ENCODE measurements at regions not wholly inside any gene's neighbourhood (a gene's known extent, or its start where the extent isn't known, plus 50 kb on each side); places are given as distances from the start of the nearest gene placed in this dataset.

DNA sequence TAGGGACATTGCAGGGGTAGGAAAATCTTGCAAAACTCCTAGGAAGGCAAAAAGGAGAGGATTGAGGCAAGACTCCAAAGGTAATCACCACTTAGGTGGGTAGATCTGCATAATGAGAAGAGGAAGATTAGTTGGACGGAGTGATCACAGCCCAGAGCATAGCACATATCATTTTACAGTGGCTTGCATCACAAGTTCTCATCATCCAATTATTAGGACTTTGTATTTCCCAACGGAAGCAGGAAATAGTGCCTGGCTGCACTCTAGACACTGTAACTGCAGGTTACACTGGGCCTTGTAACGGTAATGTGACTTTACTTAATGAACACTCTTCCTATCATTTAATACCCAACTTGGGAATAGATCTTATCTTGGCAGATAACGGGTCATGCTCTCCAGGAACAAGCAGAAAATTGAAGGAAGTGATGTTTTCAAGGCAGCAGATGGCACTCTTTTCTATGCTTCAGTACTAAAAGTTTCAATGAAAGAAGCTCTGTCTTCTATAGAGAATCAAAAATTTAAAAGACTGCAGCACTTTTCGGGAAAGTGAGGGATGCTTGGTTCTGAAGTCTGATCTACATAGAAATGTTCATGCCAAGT is 101.9 kb upstream of the KCNMB2 start:
- no peak for TF ChIP-seq ZNF121 (CRISPR knock-in tag; IDR thresholded peaks at IDR 0.05)
- TF ChIP-seq, protein P1, sequence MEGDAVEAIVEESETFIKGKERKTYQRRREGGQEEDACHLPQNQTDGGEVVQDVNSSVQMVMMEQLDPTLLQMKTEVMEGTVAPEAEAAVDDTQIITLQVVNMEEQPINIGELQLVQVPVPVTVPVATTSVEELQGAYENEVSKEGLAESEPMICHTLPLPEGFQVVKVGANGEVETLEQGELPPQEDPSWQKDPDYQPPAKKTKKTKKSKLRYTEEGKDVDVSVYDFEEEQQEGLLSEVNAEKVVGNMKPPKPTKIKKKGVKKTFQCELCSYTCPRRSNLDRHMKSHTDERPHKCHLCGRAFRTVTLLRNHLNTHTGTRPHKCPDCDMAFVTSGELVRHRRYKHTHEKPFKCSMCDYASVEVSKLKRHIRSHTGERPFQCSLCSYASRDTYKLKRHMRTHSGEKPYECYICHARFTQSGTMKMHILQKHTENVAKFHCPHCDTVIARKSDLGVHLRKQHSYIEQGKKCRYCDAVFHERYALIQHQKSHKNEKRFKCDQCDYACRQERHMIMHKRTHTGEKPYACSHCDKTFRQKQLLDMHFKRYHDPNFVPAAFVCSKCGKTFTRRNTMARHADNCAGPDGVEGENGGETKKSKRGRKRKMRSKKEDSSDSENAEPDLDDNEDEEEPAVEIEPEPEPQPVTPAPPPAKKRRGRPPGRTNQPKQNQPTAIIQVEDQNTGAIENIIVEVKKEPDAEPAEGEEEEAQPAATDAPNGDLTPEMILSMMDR (IDR thresholded peaks at IDR 0.05): no peak
- TF ChIP-seq NFYB (CRISPR knock-in tag; conservative IDR thresholded peaks at IDR 0.05; ENCODE audit: low read depth): no peak
- no peak for TF ChIP-seq FOXP1 (CRISPR knock-in tag; IDR thresholded peaks at IDR 0.05; ENCODE audit: borderline replicate concordance)
- TF ChIP-seq MYBL2 (CRISPR knock-in tag; IDR thresholded peaks at IDR 0.05): no peak
- no peak for TF ChIP-seq ETV6 (CRISPR knock-in tag; IDR thresholded peaks at IDR 0.05)
- TF ChIP-seq, protein P2, sequence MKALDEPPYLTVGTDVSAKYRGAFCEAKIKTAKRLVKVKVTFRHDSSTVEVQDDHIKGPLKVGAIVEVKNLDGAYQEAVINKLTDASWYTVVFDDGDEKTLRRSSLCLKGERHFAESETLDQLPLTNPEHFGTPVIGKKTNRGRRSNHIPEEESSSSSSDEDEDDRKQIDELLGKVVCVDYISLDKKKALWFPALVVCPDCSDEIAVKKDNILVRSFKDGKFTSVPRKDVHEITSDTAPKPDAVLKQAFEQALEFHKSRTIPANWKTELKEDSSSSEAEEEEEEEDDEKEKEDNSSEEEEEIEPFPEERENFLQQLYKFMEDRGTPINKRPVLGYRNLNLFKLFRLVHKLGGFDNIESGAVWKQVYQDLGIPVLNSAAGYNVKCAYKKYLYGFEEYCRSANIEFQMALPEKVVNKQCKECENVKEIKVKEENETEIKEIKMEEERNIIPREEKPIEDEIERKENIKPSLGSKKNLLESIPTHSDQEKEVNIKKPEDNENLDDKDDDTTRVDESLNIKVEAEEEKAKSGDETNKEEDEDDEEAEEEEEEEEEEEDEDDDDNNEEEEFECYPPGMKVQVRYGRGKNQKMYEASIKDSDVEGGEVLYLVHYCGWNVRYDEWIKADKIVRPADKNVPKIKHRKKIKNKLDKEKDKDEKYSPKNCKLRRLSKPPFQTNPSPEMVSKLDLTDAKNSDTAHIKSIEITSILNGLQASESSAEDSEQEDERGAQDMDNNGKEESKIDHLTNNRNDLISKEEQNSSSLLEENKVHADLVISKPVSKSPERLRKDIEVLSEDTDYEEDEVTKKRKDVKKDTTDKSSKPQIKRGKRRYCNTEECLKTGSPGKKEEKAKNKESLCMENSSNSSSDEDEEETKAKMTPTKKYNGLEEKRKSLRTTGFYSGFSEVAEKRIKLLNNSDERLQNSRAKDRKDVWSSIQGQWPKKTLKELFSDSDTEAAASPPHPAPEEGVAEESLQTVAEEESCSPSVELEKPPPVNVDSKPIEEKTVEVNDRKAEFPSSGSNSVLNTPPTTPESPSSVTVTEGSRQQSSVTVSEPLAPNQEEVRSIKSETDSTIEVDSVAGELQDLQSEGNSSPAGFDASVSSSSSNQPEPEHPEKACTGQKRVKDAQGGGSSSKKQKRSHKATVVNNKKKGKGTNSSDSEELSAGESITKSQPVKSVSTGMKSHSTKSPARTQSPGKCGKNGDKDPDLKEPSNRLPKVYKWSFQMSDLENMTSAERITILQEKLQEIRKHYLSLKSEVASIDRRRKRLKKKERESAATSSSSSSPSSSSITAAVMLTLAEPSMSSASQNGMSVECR (CRISPR knock-in tag; IDR thresholded peaks at IDR 0.05; ENCODE audit: borderline replicate concordance): no peak
- no peak for TF ChIP-seq NR3C1 (CRISPR knock-in tag; conservative IDR thresholded peaks at IDR 0.05; ENCODE audit: low read depth)
- TF ChIP-seq TEAD1 (CRISPR knock-in tag; IDR thresholded peaks at IDR 0.05): no peak
- no peak for TF ChIP-seq SMAD3 (CRISPR knock-in tag; IDR thresholded peaks at IDR 0.05; ENCODE audit: borderline replicate concordance)
- no peak for TF ChIP-seq JAZF1 (CRISPR knock-in tag; IDR thresholded peaks at IDR 0.05)
- TF ChIP-seq, protein P3, sequence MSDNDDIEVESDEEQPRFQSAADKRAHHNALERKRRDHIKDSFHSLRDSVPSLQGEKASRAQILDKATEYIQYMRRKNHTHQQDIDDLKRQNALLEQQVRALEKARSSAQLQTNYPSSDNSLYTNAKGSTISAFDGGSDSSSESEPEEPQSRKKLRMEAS (CRISPR knock-in tag; IDR thresholded peaks at IDR 0.05): no peak
- TF ChIP-seq, protein P4, sequence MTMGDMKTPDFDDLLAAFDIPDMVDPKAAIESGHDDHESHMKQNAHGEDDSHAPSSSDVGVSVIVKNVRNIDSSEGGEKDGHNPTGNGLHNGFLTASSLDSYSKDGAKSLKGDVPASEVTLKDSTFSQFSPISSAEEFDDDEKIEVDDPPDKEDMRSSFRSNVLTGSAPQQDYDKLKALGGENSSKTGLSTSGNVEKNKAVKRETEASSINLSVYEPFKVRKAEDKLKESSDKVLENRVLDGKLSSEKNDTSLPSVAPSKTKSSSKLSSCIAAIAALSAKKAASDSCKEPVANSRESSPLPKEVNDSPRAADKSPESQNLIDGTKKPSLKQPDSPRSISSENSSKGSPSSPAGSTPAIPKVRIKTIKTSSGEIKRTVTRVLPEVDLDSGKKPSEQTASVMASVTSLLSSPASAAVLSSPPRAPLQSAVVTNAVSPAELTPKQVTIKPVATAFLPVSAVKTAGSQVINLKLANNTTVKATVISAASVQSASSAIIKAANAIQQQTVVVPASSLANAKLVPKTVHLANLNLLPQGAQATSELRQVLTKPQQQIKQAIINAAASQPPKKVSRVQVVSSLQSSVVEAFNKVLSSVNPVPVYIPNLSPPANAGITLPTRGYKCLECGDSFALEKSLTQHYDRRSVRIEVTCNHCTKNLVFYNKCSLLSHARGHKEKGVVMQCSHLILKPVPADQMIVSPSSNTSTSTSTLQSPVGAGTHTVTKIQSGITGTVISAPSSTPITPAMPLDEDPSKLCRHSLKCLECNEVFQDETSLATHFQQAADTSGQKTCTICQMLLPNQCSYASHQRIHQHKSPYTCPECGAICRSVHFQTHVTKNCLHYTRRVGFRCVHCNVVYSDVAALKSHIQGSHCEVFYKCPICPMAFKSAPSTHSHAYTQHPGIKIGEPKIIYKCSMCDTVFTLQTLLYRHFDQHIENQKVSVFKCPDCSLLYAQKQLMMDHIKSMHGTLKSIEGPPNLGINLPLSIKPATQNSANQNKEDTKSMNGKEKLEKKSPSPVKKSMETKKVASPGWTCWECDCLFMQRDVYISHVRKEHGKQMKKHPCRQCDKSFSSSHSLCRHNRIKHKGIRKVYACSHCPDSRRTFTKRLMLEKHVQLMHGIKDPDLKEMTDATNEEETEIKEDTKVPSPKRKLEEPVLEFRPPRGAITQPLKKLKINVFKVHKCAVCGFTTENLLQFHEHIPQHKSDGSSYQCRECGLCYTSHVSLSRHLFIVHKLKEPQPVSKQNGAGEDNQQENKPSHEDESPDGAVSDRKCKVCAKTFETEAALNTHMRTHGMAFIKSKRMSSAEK (CRISPR knock-in tag; IDR thresholded peaks at IDR 0.05; ENCODE audit: borderline replicate concordance): no peak
